ENCODE measurements at regions not wholly inside any gene's neighbourhood (a gene's known extent, or its start where the extent isn't known, plus 50 kb on each side); places are given as distances from the start of the nearest gene placed in this dataset.

DNA sequence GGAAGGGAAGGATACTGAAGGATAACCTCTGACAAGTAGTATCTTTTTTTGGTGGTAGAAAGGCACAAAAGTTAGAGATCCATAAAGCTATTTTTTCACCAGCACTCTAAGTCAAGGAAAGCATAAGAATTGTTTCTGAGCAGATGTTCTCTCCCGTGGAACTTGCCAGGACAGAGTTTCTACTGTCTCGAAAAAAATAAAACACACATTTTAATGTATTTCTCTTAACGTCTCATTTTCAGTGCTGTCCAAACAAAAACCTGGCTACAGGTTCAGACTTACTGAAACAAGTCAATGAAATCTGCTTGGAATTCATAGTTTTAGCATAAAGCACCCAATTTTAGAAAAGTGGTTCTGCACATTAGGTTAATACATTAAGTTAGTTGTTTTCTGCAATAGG is 338.3 kb downstream of the LTN1 start:
- no peaks in the 10 kb centered on the region for H3K36me3 Mint-ChIP-seq (ENCODE audit: insufficient read depth, unreplicated experiment)
- no peaks in the 10 kb centered on the region for H3K4me1 Mint-ChIP-seq (ENCODE audit: insufficient read depth, unreplicated experiment)
- H3K4me3 Mint-ChIP-seq (ENCODE audit: unreplicated experiment) = no peak overlapping the region
- CTCF ChIA-PET = no interaction called here
- H3K27ac Mint-ChIP-seq (ENCODE audit: low read depth, unreplicated experiment) = no peak overlapping the region
- DNase-seq (ENCODE audit: unreplicated experiment) = no peak
- no peaks in the 10 kb centered on the region for H3K27me3 Mint-ChIP-seq (ENCODE audit: insufficient read depth, unreplicated experiment)
- BruUV-seq (replicated peaks) = no TSS peak
- intact Hi-C loops (cut with micrococcal nuclease) = no loop called here
- TF ChIP-seq, protein P1, sequence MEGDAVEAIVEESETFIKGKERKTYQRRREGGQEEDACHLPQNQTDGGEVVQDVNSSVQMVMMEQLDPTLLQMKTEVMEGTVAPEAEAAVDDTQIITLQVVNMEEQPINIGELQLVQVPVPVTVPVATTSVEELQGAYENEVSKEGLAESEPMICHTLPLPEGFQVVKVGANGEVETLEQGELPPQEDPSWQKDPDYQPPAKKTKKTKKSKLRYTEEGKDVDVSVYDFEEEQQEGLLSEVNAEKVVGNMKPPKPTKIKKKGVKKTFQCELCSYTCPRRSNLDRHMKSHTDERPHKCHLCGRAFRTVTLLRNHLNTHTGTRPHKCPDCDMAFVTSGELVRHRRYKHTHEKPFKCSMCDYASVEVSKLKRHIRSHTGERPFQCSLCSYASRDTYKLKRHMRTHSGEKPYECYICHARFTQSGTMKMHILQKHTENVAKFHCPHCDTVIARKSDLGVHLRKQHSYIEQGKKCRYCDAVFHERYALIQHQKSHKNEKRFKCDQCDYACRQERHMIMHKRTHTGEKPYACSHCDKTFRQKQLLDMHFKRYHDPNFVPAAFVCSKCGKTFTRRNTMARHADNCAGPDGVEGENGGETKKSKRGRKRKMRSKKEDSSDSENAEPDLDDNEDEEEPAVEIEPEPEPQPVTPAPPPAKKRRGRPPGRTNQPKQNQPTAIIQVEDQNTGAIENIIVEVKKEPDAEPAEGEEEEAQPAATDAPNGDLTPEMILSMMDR (IDR thresholded peaks at IDR 0.05; ENCODE audit: unreplicated experiment) = no peak
- no peaks in the 10 kb centered on the region for H3K9me3 Mint-ChIP-seq (ENCODE audit: unreplicated experiment)
- POLR2A ChIA-PET = no interaction called here

DNA sequence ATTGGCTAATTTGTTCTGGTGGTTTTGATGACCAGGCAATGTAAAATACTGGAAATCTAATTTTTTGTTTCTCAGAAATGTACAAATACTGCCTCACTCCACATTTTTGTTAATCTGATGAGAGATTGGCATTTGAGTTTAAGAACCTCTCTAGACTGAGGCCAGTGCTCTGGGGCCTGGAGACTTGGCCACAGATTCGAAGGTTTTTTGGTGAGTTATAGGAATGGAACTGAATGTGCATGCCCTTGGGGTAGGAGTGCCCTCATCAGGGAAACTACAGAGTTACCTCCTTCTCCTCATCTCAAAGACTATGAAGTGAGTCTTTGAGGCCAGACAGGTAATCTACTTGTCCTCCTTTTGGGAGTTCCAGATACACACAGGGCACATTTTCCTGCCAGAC is 347.9 kb downstream of the LTN1 start:
- Mint-ChIP-seq H3K4me3 (ENCODE audit: unreplicated experiment) (no peak overlapping the region), H3K4me1 (ENCODE audit: insufficient read depth, unreplicated experiment) (peaks cover 14% of the 10 kb centered on the region), H3K9me3 (ENCODE audit: unreplicated experiment) (no peaks in the 10 kb centered on the region), H3K27ac (ENCODE audit: low read depth, unreplicated experiment) (no peak overlapping the region), H3K27me3 (ENCODE audit: insufficient read depth, unreplicated experiment) (no peaks in the 10 kb centered on the region), H3K36me3 (ENCODE audit: insufficient read depth, unreplicated experiment) (no peaks in the 10 kb centered on the region)
- ChIA-PET POLR2A (interaction anchor here (0.6 kb wide), 1 partner anchor 353 kb away, joined by 3 read pairs; no protein-coding TSS in a partner anchor), CTCF (interaction anchor here (0.8 to 2.1 kb wide), 4 partner anchors 11 to 309 kb away, joined by 3 to 9 read pairs (median 3); no protein-coding TSS in a partner anchor)
- DNase-seq (ENCODE audit: unreplicated experiment) = peak; percentile 37
- intact Hi-C loops (cut with micrococcal nuclease) = no loop called here
- TF ChIP-seq, protein P1 (IDR thresholded peaks at IDR 0.05; ENCODE audit: unreplicated experiment) = no peak
- BruUV-seq (replicated peaks) = no TSS peak

DNA sequence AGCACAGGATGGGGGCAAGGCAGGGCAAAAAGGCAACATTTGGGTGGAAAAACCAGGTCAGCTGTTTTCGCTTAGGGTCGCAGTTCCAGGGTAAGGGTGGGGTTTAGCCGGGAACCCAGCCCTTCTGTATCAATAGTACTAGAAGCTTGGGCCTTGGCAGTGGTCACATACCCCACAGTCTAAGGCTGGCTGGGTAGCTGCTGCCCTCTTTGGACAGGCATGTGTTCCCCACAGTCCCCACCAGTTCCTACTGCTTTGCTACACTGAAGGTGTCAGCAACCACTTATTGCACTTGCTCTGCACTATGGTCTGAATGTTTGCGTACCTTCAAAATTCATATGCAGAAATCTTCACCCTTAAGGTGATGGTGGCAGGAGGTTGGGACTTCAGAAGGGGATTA is 349.8 kb downstream of the LTN1 start:
- H3K4me1 Mint-ChIP-seq (ENCODE audit: insufficient read depth, unreplicated experiment) = peaks cover 24% of the 10 kb centered on the region
- CTCF ChIA-PET = interaction anchor here (0.9 to 1.6 kb wide), 2 partner anchors 57 to 126 kb away, joined by 3 to 5 read pairs; no protein-coding TSS in a partner anchor

DNA sequence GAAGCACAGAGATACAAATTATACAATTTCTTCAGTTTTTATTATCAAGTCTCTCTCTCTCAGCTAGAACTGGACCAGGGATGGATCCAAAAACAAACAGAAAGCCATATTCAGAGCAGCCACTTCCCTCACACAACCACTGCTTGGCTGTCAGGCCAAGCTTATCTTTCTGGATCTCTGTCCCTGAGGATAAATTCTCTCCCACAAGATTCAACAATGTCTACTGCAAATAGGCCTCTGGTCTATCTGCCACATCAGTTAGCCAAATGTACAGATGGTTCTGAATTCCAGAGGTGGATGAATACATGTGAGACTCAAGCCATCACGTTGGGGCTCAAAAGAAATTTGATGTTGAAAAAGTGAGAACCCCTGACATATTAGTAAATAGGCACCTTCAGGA is 350.9 kb downstream of the LTN1 start:
- intact Hi-C loops (cut with micrococcal nuclease) = no loop called here
- H3K27ac Mint-ChIP-seq (ENCODE audit: low read depth, unreplicated experiment) = no peak overlapping the region
- no TSS peak for BruUV-seq (replicated peaks)
- no peaks in the 10 kb centered on the region for H3K27me3 Mint-ChIP-seq (ENCODE audit: insufficient read depth, unreplicated experiment)
- no peak overlapping the region for H3K4me3 Mint-ChIP-seq (ENCODE audit: unreplicated experiment)
- H3K4me1 Mint-ChIP-seq (ENCODE audit: insufficient read depth, unreplicated experiment) = peaks cover 33% of the 10 kb centered on the region
- ChIA-PET CTCF (interaction anchor here (0.6 to 2.9 kb wide), 4 partner anchors 24 to 274 kb away, joined by 3 to 12 read pairs (median 4); no protein-coding TSS in a partner anchor), POLR2A (interaction anchor here (0.6 to 0.7 kb wide), 2 partner anchors 56 to 104 kb away, joined by 3 read pairs; no protein-coding TSS in a partner anchor)
- TF ChIP-seq, protein P1 (IDR thresholded peaks at IDR 0.05; ENCODE audit: unreplicated experiment) = no peak
- DNase-seq (ENCODE audit: unreplicated experiment) = no peak
- H3K9me3 Mint-ChIP-seq (ENCODE audit: unreplicated experiment) = no peaks in the 10 kb centered on the region
- H3K36me3 Mint-ChIP-seq (ENCODE audit: insufficient read depth, unreplicated experiment) = no peaks in the 10 kb centered on the region

More for the DNA sequence above, 349.8 kb downstream of the LTN1 start:
- no peaks in the 10 kb centered on the region for H3K27me3 Mint-ChIP-seq (ENCODE audit: insufficient read depth, unreplicated experiment)
- H3K36me3 Mint-ChIP-seq (ENCODE audit: insufficient read depth, unreplicated experiment) = no peaks in the 10 kb centered on the region
- TF ChIP-seq, protein P1 (IDR thresholded peaks at IDR 0.05; ENCODE audit: unreplicated experiment) = no peak
- intact Hi-C loops (cut with micrococcal nuclease) = no loop called here
- H3K27ac Mint-ChIP-seq (ENCODE audit: low read depth, unreplicated experiment) = no peak overlapping the region
- no peak for DNase-seq (ENCODE audit: unreplicated experiment)
- H3K9me3 Mint-ChIP-seq (ENCODE audit: unreplicated experiment) = no peaks in the 10 kb centered on the region
- POLR2A ChIA-PET = no interaction called here
- BruUV-seq (replicated peaks) = no TSS peak
- H3K4me3 Mint-ChIP-seq (ENCODE audit: unreplicated experiment) = no peak overlapping the region

All from MCF 10A (cell line).